HepG2 (cell line): ENCODE measurements at regions not wholly inside any gene's neighbourhood (a gene's known extent, or its start where the extent isn't known, plus 50 kb on each side); places are given as distances from the start of the nearest gene placed in this dataset.

Experiments used
- ATAC-seq: fragments of 200-7000 bp; cut with Tn5 transposase; 3 replicates; pipeline ENCODE4 v1.9.1; 2020; ENCODE audit warnings: mild to moderate bottlenecking, moderate library complexity
- BruUV-seq: library from RNA; stranded (reverse); fragments of 400-500 nt; replicated peaks from 2 replicates; lab custom pipeline; 2021; lab: Mats Ljungman, UMichigan
- CTCF ChIA-PET: fragments of 300-600 bp; formaldehyde crosslinking; extraction: SDS; loops from one replicate; lab custom pipeline; 2021; ENCODE audit warnings: low total read pairs, inconsistent platforms, low intra/inter-chr PET ratio; lab: Yijun Ruan, JAX
- POLR2A ChIA-PET: fragments of 350-600 bp; sonication (Branson Sonifier 250); formaldehyde crosslinking; loops from one replicate; lab custom pipeline; 2020; ENCODE audit warnings: antibody characterized with exemption, inconsistent platforms; lab: Yijun Ruan, JAX
- DNase-seq: peaks from one replicate; pipeline ENCODE4 v3.0.0-alpha.2; 2015; ENCODE audit warnings: low spot score
- FAIRE-seq: peaks from 3 replicates; lab custom pipeline; 2011; peaks lifted over from hg19 to GRCh38; lab: Jason Lieb, UNC
- H2AFZ ChIP-seq: one replicate; pipeline ENCODE4 v1.6.1; 2011; ENCODE audit warnings: low read length, inconsistent platforms
- H3K27ac ChIP-seq: fragments of 300-600 bp; 3 replicates; pipeline ENCODE4 v1.8.0; 2011; ENCODE audit warnings: mixed run types, mild to moderate bottlenecking, mixed read lengths, low read length, inconsistent platforms; ENCODE audit not compliant: insufficient read depth; ENCODE audit errors: extremely low read length
- H3K27me3 ChIP-seq, 2 experiments: fragments of 200-600 bp in 1 of 2; 2 replicates in 1 of 2; 3 replicates in 1 of 2; pipeline versions ENCODE4 v1.6.0 to v1.8.0; 2011; ENCODE audit warnings: low read length in 2 of 2, mild to moderate bottlenecking in 2 of 2, moderate library complexity in 2 of 2, inconsistent platforms in 1 of 2; ENCODE audit not compliant: insufficient read depth in 2 of 2, control insufficient read depth in 1 of 2
- H3K36me3 ChIP-seq, 2 experiments: fragments of 200-600 bp in 1 of 2; replicated peaks in 1 of 2; 2 replicates in 1 of 2; 3 replicates in 1 of 2; pipeline versions ENCODE4 v1.5.1 to v1.8.0; 2011; ENCODE audit warnings: low read length in 2 of 2, inconsistent platforms in 1 of 2; ENCODE audit not compliant: insufficient read depth in 2 of 2, control insufficient read depth in 1 of 2
- H3K4me1 ChIP-seq: 2 replicates; pipeline ENCODE4 v1.5.1; 2012; ENCODE audit warnings: low read length, inconsistent platforms; ENCODE audit not compliant: insufficient read depth
- H3K4me2 ChIP-seq: 2 replicates; pipeline ENCODE4 v1.6.0; 2011; ENCODE audit warnings: low read depth, low read length, inconsistent platforms
- H3K4me3 ChIP-seq, 3 experiments: fragments of 200-600 bp in 1 of 3; sonication (generic), shearing (Covaris generic) in 1 of 3; replicated peaks in 1 of 3; 2 replicates each; pipeline ENCODE4 v1.5.1; 2011 to 2016; ENCODE audit warnings: low read length in 3 of 3, inconsistent platforms in 2 of 3, low read depth in 2 of 3, mild to moderate bottlenecking in 2 of 3, control low read depth in 1 of 3, mixed read lengths in 1 of 3; ENCODE audit not compliant: insufficient read depth in 1 of 3
- H3K79me2 ChIP-seq: one replicate; pipeline ENCODE4 v1.6.1; 2011; ENCODE audit warnings: low read length, inconsistent platforms; ENCODE audit not compliant: insufficient read depth
- H3K9ac ChIP-seq: 2 replicates; pipeline ENCODE4 v1.6.0; 2011; ENCODE audit warnings: mild to moderate bottlenecking, low read depth, low read length, inconsistent platforms; ENCODE audit not compliant: insufficient read depth
- H3K9me3 ChIP-seq: 2 replicates; pipeline ENCODE4 v1.5.1; 2012; ENCODE audit warnings: mild to moderate bottlenecking, low read length
- H4K20me1 ChIP-seq: 2 replicates; pipeline ENCODE4 v1.6.0; 2011; ENCODE audit warnings: inconsistent platforms, mild to moderate bottlenecking, low read length, moderate library complexity; ENCODE audit not compliant: insufficient read depth
- ASH2L ChIP-seq: fragments of 300-600, 200-600 bp; sonication (generic); IDR thresholded peaks from 2 replicates; pipeline ENCODE4 v1.7.0; 2017; ENCODE audit warnings: low read depth, mild to moderate bottlenecking, moderate library complexity, mixed read lengths, low read length; ENCODE audit not compliant: insufficient read length
- CEBPG ChIP-seq: IDR thresholded peaks from 2 replicates; pipeline ENCODE4 v1.6.1; 2016
- FOXA3 ChIP-seq: IDR thresholded peaks from 2 replicates; pipeline ENCODE4 v1.6.1; 2016; ENCODE audit warnings: missing genetic modification reagents, missing compliant biosample characterization
- GFI1 ChIP-seq: sonication (generic); formaldehyde crosslinking; IDR thresholded peaks from 2 replicates; pipeline ENCODE4 v1.5.0; 2020; ENCODE audit warnings: missing genetic modification reagents, mild to moderate bottlenecking, borderline replicate concordance
- HMG20A ChIP-seq: IDR thresholded peaks from 2 replicates; pipeline ENCODE4 v1.6.1; 2016; ENCODE audit warnings: borderline replicate concordance
- HNF4A ChIP-seq: sonication (generic); formaldehyde crosslinking; IDR thresholded peaks from 2 replicates; pipeline ENCODE4 v1.4.0; 2020; ENCODE audit warnings: missing genetic modification reagents
- ISL2 ChIP-seq: sonication (generic); formaldehyde crosslinking; IDR thresholded peaks from 2 replicates; pipeline ENCODE4 v1.5.0; 2020; ENCODE audit warnings: missing genetic modification reagents
- MAFF ChIP-seq: IDR thresholded peaks from 2 replicates; pipeline ENCODE4 v1.6.1; 2011; ENCODE audit warnings: low read depth, low read length, improper control_type of control experiment
- NR2F1 ChIP-seq, 2 experiments: fragments of 450-650 bp in 1 of 2; formaldehyde crosslinking in 1 of 2; IDR thresholded peaks; 2 replicates each; pipeline versions ENCODE4 v1.5.0 to v1.6.1; 2016 to 2020; ENCODE audit warnings: mild to moderate bottlenecking in 1 of 2, missing compliant biosample characterization in 1 of 2, missing genetic modification reagents in 1 of 2, moderate library complexity in 1 of 2
- NR2F6 ChIP-seq, 2 experiments: IDR thresholded peaks; 2 replicates each; pipeline ENCODE4 v1.6.1; 2016; ENCODE audit warnings: antibody characterized with exemption in 1 of 2, mild to moderate bottlenecking in 1 of 2
- PITX1 ChIP-seq: sonication (generic); formaldehyde crosslinking; IDR thresholded peaks from 2 replicates; pipeline ENCODE4 v1.5.1; 2020; ENCODE audit warnings: mild to moderate bottlenecking, missing genetic modification reagents
- SALL1 ChIP-seq: sonication (generic); formaldehyde crosslinking; IDR thresholded peaks from 2 replicates; pipeline ENCODE4 v1.8.0; 2022; ENCODE audit warnings: mild to moderate bottlenecking, missing genetic modification reagents
- SIX4 ChIP-seq: sonication (generic); formaldehyde crosslinking; IDR thresholded peaks from 2 replicates; pipeline ENCODE4 v1.4.0; 2020; ENCODE audit warnings: missing genetic modification reagents
- TCF7 ChIP-seq: sonication (generic); IDR thresholded peaks from 2 replicates; pipeline ENCODE4 v1.6.1; 2016; ENCODE audit warnings: antibody characterized with exemption, low read depth
- ZNF383 ChIP-seq: sonication (generic); formaldehyde crosslinking; IDR thresholded peaks from 2 replicates; pipeline ENCODE4 v1.4.0; 2020; ENCODE audit warnings: missing genetic modification reagents, mild to moderate bottlenecking, borderline replicate concordance
- ZNF446 ChIP-seq: sonication (generic); formaldehyde crosslinking; IDR thresholded peaks from 2 replicates; pipeline ENCODE4 v1.5.0; 2020; ENCODE audit warnings: mild to moderate bottlenecking, missing genetic modification reagents
- WGBS: methylation state at CpG from one replicate; pipeline ENCODE4 v1.1.6; 2017; ENCODE audit warnings: low lambda C conversion rate; 5-methylcytosine and 5-hydroxymethylcytosine counted together
- in situ Hi-C: cut with HindIII; loops from 2 replicates; pipeline ENCODE4 v1.10.0; 2017; ENCODE audit warnings: low pct_unique_long_range_greater_than_20kb; ENCODE audit not compliant: extremely low pct_ligation_motif_present
- intact Hi-C: fragments of 100-400 bp; cut with micrococcal nuclease; formaldehyde crosslinking; loops from one replicate; pipeline ENCODE4 v1.10.0; 2022; ENCODE audit not compliant: unreplicated experiment
- TF ChIP-seq, protein P1 (sequence below): IDR thresholded peaks from 2 replicates; pipeline ENCODE4 v1.4.0; 2020; ENCODE audit warnings: mild to moderate bottlenecking, missing genetic modification reagents
- TF ChIP-seq, protein P2 (sequence below): sonication (generic); formaldehyde crosslinking; conservative IDR thresholded peaks from 2 replicates; pipeline ENCODE4 v1.4.0; 2020; ENCODE audit warnings: mild to moderate bottlenecking, missing genetic modification reagents, moderate library complexity

DNA sequence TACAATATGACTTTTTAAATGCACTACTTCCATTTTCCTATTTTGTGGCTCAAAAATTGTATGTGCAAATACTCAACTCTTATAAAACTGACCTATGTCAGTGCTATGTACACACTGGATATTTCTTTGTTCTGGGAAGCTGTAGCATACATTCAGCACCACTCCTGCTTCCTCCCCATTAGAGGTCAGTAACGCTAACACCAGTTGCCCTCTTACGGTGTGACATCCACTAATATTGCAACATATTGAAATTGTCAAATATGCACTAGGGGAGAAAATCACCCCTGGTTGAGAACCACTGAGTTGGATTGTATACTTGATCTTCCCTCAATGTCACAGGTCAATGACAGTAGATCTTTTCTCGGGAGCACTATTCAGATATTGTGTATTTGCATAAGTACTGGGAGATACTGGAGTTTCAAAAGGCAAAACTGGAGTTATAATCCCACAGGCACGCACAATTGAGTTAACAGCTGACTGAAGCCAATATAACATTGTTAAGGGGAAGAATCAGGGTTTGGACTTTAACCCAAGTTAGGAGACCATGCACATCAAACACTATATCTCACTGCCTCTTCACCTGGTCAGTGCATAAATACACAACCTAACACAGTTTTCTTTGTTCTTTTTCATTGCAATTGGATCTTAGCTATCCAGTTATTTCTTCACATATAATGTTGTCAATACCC, 1276.5 kb upstream of the MIR17HG start:
- DNase-seq (peak; percentile 71), ATAC-seq (peak; percentile 92), FAIRE-seq (no peak)
- no peaks in the 10 kb centered on the region for H3K36me3 ChIP-seq
- peaks cover 12% of the 10 kb centered on the region for H3K4me1 ChIP-seq
- H3K27ac ChIP-seq, result peak overlapping the region; percentile 16
- WGBS, result 2% methylated on average over 4 of the region's 4 CpGs
- POLR2A ChIA-PET, result no interaction called here
- no peak overlapping the region for H3K9ac ChIP-seq
- H3K79me2 ChIP-seq, result no peaks in the 10 kb centered on the region
- H2AFZ ChIP-seq, result no peak overlapping the region
- H4K20me1 ChIP-seq, result no peaks in the 10 kb centered on the region
- H3K4me3 ChIP-seq, result no peak overlapping the region
- no TSS peak for BruUV-seq
- in situ Hi-C loops, result no loop called here
- no peaks in the 10 kb centered on the region for H3K27me3 ChIP-seq
- CTCF ChIA-PET, result no interaction called here
- peak overlapping the region; percentile 25; the same call in 1 of the 2 replicates for H3K4me2 ChIP-seq
- intact Hi-C loops, result loop anchor here (1.0 kb wide), 1 partner anchor 795 kb away; no protein-coding TSS in a partner anchor
- peaks cover 7% of the 10 kb centered on the region; the same call in 1 of the 2 replicates for H3K9me3 ChIP-seq
- TF ChIP-seq FOXA3 (peak; percentile 20; the same call in 1 of the 2 replicates), SALL1 (CRISPR knock-in tag) (peak; percentile 30; the same call in 1 of the 2 replicates), HMG20A (CRISPR knock-in tag) (0 out of 2 replicates have a peak, but pooled peaks have one; percentile 41), NR2F1 (CRISPR knock-in tag; IDR thresholded peaks at IDR 0.05) (0 out of 4 replicates have a peak, but pooled peaks of 1 of the 2 experiments have one; percentile 20), GFI1 (CRISPR knock-in tag) (0 out of 2 replicates have a peak, but pooled peaks have one; percentile 24), MAFF (no peak), ASH2L (peak; percentile 80), ZNF383 (CRISPR knock-in tag) (no peak), TCF7 (peak; percentile 13; the same call in 1 of the 2 replicates), PITX1 (peak; percentile 38; the same call in 1 of the 2 replicates), SIX4 (no peak), ZNF446 (CRISPR knock-in tag) (no peak), ISL2 (peak; percentile 19; the same call in 1 of the 2 replicates), NR2F6 (IDR thresholded peaks at IDR 0.05) (no peak), NR2F6 (CRISPR knock-in tag; IDR thresholded peaks at IDR 0.05) (peak; percentile 22; the same call in 1 of the 2 replicates), CEBPG (CRISPR knock-in tag) (peak; percentile 50; the same call in 1 of the 2 replicates), HNF4A (peak; percentile 72)
- TF ChIP-seq, protein P1, sequence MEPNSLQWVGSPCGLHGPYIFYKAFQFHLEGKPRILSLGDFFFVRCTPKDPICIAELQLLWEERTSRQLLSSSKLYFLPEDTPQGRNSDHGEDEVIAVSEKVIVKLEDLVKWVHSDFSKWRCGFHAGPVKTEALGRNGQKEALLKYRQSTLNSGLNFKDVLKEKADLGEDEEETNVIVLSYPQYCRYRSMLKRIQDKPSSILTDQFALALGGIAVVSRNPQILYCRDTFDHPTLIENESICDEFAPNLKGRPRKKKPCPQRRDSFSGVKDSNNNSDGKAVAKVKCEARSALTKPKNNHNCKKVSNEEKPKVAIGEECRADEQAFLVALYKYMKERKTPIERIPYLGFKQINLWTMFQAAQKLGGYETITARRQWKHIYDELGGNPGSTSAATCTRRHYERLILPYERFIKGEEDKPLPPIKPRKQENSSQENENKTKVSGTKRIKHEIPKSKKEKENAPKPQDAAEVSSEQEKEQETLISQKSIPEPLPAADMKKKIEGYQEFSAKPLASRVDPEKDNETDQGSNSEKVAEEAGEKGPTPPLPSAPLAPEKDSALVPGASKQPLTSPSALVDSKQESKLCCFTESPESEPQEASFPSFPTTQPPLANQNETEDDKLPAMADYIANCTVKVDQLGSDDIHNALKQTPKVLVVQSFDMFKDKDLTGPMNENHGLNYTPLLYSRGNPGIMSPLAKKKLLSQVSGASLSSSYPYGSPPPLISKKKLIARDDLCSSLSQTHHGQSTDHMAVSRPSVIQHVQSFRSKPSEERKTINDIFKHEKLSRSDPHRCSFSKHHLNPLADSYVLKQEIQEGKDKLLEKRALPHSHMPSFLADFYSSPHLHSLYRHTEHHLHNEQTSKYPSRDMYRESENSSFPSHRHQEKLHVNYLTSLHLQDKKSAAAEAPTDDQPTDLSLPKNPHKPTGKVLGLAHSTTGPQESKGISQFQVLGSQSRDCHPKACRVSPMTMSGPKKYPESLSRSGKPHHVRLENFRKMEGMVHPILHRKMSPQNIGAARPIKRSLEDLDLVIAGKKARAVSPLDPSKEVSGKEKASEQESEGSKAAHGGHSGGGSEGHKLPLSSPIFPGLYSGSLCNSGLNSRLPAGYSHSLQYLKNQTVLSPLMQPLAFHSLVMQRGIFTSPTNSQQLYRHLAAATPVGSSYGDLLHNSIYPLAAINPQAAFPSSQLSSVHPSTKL (CRISPR knock-in tag), result peak; percentile 60; the same call in 1 of the 2 replicates
- TF ChIP-seq, protein P2, sequence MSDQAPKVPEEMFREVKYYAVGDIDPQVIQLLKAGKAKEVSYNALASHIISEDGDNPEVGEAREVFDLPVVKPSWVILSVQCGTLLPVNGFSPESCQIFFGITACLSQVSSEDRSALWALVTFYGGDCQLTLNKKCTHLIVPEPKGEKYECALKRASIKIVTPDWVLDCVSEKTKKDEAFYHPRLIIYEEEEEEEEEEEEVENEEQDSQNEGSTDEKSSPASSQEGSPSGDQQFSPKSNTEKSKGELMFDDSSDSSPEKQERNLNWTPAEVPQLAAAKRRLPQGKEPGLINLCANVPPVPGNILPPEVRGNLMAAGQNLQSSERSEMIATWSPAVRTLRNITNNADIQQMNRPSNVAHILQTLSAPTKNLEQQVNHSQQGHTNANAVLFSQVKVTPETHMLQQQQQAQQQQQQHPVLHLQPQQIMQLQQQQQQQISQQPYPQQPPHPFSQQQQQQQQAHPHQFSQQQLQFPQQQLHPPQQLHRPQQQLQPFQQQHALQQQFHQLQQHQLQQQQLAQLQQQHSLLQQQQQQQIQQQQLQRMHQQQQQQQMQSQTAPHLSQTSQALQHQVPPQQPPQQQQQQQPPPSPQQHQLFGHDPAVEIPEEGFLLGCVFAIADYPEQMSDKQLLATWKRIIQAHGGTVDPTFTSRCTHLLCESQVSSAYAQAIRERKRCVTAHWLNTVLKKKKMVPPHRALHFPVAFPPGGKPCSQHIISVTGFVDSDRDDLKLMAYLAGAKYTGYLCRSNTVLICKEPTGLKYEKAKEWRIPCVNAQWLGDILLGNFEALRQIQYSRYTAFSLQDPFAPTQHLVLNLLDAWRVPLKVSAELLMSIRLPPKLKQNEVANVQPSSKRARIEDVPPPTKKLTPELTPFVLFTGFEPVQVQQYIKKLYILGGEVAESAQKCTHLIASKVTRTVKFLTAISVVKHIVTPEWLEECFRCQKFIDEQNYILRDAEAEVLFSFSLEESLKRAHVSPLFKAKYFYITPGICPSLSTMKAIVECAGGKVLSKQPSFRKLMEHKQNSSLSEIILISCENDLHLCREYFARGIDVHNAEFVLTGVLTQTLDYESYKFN (CRISPR knock-in tag), result peak; percentile 63
